ENCODE measurements at regions not wholly inside any gene's neighbourhood (a gene's known extent, or its start where the extent isn't known, plus 50 kb on each side); places are given as distances from the start of the nearest gene placed in this dataset.

GRCh38 chr6:139480356-139481165 is 106.1 kb upstream of the CITED2 start:
- TF ChIP-seq POLR2A (IDR thresholded peaks at IDR 0.05) (no peak), CTCF (IDR thresholded peaks at IDR 0.05) (no peak)
